CD4-positive, alpha-beta T cell treated with Interleukin-15 for 1 hour (primary cell): ENCODE measurements at regions not wholly inside any gene's neighbourhood (a gene's known extent, or its start where the extent isn't known, plus 50 kb on each side); places are given as distances from the start of the nearest gene placed in this dataset.
"Not testable (repeated sequence)": the region's sequence is repeated elsewhere in the genome, so short reads cannot be mapped to it uniquely, and the experiment has no call there.

Source experiments
- DNase-seq: peaks from one replicate; pipeline ENCODE4 v3.0.0-alpha.2; 2020

DNA sequence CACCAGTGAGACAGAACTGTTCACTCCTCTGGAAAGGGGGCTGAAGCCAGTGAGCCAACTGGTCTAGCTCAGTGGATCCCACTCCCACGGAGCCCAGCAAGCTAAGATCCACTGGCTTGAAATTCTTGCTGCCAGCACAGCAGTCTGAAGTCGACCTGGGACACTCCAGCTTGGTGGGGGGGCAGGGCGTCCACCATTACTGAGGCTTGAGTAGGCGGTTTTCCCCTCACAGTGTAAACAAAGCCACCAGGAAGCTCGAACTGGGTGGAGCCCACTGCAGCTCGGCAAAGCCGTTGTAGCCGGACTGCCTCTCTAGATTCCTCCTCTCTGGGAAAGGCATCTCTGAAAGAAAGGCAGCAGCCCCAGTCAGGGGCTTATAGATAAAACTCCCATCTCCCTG lies 52.3 kb upstream of the BBX start:
- DNase-seq = not testable (repeated sequence)
